WI38 (cell line): ENCODE measurements at regions not wholly inside any gene's neighbourhood (a gene's known extent, or its start where the extent isn't known, plus 50 kb on each side); places are given as distances from the start of the nearest gene placed in this dataset.

Source experiments
- H3K4me3 ChIP-seq: 2 replicates; pipeline ENCODE4 v1.5.1; 2011; ENCODE audit warnings: low read depth, mild to moderate bottlenecking, control low read depth, low read length
- CTCF ChIP-seq: IDR thresholded peaks from 2 replicates; pipeline ENCODE4 v1.5.1; 2012; ENCODE audit warnings: low read depth, mild to moderate bottlenecking, control low read depth, low read length

- TF ChIP-seq CTCF: no peak
- H3K4me3 ChIP-seq: no peak overlapping the region
Observed at GRCh38 chr11:120055646-120056045, 82.3 kb downstream of the TRIM29 start.

- no peak overlapping the region for H3K4me3 ChIP-seq
- TF ChIP-seq CTCF: no peak
Observed at GRCh38 chr11:120054753-120055045, 83.2 kb downstream of the TRIM29 start.

DNA sequence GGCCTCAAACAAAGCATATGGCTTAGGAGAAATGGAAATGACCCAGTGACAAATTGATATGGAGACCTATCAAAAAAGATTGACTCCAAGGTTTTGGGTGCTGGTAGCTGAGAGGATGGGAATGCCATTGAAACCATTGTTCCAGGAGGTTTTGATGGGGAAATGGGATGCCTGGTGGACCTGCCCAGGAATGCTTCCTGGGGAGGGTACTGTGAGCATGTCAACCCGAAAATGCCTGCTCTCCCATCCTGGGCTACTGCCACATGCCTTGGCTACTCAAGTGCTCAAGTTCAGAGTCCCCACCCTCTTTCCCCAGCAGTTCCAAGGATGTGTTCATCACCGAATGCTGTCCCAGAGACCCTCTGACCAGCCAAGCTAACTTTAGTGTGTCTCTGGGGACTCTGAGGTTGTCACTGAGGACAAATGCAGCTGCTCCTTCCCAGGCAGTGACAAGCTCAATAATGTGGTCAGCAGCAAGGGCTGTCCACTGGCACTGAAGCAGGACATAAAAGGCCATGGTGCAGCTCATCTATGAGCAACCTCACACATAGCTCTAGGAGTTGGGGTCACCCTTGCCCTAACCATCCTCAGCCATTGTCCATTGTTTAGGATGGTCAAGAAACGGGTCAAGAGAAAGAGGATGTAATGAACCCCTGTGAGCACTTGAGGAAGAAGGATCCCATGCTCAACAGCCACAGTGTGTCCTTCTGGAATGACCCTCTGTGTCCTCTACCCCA, 83.7 kb downstream of the TRIM29 start:
- no peak overlapping the region for H3K4me3 ChIP-seq
- no peak for TF ChIP-seq CTCF

DNA sequence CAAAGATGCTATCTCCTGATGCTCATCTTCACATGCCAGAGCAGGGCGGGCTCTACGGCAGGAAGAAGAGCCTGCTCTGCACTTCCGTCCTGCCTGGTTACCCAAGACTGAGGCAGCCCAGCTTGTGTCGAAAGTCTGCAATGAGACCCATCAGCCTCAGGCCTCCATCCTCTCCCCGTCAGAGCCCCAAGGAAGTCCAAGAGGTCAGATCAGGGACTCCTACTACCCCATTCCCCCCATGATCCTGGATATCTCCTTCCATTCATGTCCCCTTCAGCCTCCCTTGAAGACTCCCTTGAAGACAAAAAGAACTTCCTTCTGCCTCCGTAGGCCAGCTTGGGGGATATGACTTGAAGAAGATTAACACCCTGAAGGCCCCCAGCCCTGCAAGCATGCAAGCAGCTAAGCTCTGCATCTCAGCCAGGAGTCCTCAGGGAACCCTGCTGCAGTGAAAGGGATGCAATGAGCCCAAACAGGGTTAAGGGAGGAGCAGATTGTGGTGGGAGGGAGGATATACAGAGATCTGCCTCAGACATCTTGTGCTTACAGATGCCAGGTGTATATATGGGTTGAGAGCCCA, 85.6 kb downstream of the TRIM29 start:
- no peak for TF ChIP-seq CTCF
- no peak overlapping the region for H3K4me3 ChIP-seq

GRCh38 chr11:120044011-120044675, 93.8 kb downstream of the TRIM29 start:
- TF ChIP-seq CTCF: no peak
- H3K4me3 ChIP-seq: no peak overlapping the region

- no peak overlapping the region for H3K4me3 ChIP-seq
- no peak for TF ChIP-seq CTCF
Observed at GRCh38 chr11:120043328-120043945, 94.5 kb downstream of the TRIM29 start.

- H3K4me3 ChIP-seq: no peak overlapping the region
- no peak for TF ChIP-seq CTCF
Observed at GRCh38 chr11:120041625-120042024, 96.3 kb downstream of the TRIM29 start.
